ENCODE measurements at regions not wholly inside any gene's neighbourhood (a gene's known extent, or its start where the extent isn't known, plus 50 kb on each side); places are given as distances from the start of the nearest gene placed in this dataset.

DNA sequence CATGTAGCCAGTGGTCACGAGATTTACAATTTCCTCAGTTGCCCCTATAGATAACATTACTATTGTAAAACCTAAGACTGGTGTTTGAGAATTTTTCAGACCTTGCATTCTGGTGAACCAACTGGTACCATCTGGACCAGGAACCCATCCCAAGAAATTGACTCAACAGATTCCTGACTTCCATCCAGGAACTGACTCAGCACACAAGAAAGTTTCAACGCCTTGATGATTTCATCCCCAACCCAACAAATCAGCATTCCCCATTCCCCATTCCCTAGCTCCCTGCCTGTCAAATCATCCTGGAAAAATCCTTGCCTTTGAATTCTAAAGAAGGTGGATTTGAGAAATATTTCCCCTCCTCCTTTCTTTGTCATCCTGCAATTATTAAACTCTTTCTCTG lies 529.8 kb upstream of the PRMT6 start:
- no peak for TF ChIP-seq CTCF (IDR thresholded peaks at IDR 0.05)
- TF ChIP-seq POLR2A (IDR thresholded peaks at IDR 0.05): no peak
